Thoracic aorta (tissue), 2 donors: ENCODE measurements at regions not wholly inside any gene's neighbourhood (a gene's known extent, or its start where the extent isn't known, plus 50 kb on each side); places are given as distances from the start of the nearest gene placed in this dataset.

Experiments used
- ATAC-seq: fragments of 150-250 bp; one replicate; pipeline ENCODE4 v1.8.0; 2017; ENCODE audit warnings: low read depth; ENCODE audit not compliant: insufficient number of reproducible peaks, low FRiP score
- DNase-seq: peaks from one replicate; pipeline ENCODE4 v3.0.0-alpha.2; 2020; ENCODE audit warnings: low spot score
- H3K27ac ChIP-seq, 2 donors: fragments of 200-600 bp; sonication (generic); 1 replicate in 1 of 2; 2 replicates in 1 of 2; pipeline ENCODE4 v1.5.1; 2016; ENCODE audit warnings: mild to moderate bottlenecking in 2 of 2, moderate library complexity in 2 of 2
- H3K27me3 ChIP-seq: fragments of 200-600 bp; sonication (generic); replicated peaks from 2 replicates; pipeline ENCODE4 v1.6.0; 2016; ENCODE audit warnings: mild to moderate bottlenecking; ENCODE audit not compliant: insufficient read depth
- H3K36me3 ChIP-seq: fragments of 200-600 bp; sonication (generic); one replicate; pipeline ENCODE4 v1.5.1; 2016
- H3K4me1 ChIP-seq, 2 donors: fragments of 200-600 bp; sonication (generic); 1 replicate in 1 of 2; 2 replicates in 1 of 2; pipeline versions ENCODE4 v1.5.1 to v1.6.0; 2016; ENCODE audit warnings: low read depth in 2 of 2, mild to moderate bottlenecking in 1 of 2; ENCODE audit not compliant: control insufficient read depth in 1 of 2
- H3K4me3 ChIP-seq: fragments of 200-600 bp; sonication (generic); 2 replicates; pipeline ENCODE4 v1.5.1; 2016; ENCODE audit warnings: mild to moderate bottlenecking
- H3K9me3 ChIP-seq: fragments of 200-600 bp; sonication (generic); 2 replicates; pipeline ENCODE4 v1.5.1; 2016
- TF ChIP-seq, protein P1 (sequence below): fragments of 200-600 bp; sonication (generic); IDR thresholded peaks from one replicate; pipeline ENCODE4 v1.5.1; 2019; ENCODE audit warnings: antibody characterized with exemption

DNA sequence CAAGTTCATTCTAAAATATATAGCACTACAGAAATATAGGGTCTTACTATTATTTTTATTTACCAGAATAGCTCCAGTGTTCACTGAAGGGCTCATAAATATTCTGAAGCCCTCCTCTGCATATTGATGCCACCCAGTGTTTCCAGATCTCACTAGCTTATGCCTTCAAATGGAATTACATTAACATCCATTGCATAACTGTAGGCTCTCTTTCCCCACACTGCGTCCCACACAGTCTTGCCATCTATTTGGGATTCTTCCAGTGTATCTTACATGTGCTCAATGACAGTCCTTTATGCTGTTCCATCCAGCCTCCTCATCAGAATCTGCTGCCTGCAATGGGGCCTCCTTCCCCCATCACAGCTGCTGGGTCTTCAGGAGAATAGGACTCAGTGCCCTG, 137.2 kb downstream of the CYSLTR2 start:
- TF ChIP-seq, protein P1, sequence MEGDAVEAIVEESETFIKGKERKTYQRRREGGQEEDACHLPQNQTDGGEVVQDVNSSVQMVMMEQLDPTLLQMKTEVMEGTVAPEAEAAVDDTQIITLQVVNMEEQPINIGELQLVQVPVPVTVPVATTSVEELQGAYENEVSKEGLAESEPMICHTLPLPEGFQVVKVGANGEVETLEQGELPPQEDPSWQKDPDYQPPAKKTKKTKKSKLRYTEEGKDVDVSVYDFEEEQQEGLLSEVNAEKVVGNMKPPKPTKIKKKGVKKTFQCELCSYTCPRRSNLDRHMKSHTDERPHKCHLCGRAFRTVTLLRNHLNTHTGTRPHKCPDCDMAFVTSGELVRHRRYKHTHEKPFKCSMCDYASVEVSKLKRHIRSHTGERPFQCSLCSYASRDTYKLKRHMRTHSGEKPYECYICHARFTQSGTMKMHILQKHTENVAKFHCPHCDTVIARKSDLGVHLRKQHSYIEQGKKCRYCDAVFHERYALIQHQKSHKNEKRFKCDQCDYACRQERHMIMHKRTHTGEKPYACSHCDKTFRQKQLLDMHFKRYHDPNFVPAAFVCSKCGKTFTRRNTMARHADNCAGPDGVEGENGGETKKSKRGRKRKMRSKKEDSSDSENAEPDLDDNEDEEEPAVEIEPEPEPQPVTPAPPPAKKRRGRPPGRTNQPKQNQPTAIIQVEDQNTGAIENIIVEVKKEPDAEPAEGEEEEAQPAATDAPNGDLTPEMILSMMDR = no peak
- no peak for ATAC-seq
- Histone ChIP-seq H3K36me3 (no peaks in the 10 kb centered on the region), H3K4me3 (no peak overlapping the region), H3K9me3 (no peaks in the 10 kb centered on the region), H3K4me1 (no peaks in the 10 kb centered on the region), H3K27me3 (no peaks in the 10 kb centered on the region), H3K27ac (no peak overlapping the region)
- no peak for DNase-seq

DNA sequence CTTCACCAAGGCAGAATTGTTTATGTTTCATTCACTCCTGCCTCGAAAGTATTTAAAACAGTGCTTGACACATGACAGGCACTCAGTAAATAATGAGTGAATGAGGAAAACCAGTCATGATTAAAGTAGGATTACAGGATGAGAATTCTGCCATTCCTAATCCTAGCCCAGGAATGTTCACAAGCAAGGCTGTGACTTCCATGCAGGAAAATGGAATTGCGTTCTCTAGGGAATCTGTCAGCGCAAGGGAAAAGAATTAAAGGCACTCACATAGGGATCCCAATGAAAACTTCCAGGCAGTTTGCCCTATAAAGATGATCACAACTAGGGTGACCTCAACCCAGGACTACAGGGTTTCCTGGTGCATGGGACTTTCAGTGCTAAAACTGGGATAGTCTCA, 143.4 kb downstream of the CYSLTR2 start:
- Histone ChIP-seq H3K4me1 (no peaks in the 10 kb centered on the region), H3K27ac (no peak overlapping the region), H3K9me3 (no peaks in the 10 kb centered on the region), H3K27me3 (no peaks in the 10 kb centered on the region), H3K4me3 (no peak overlapping the region), H3K36me3 (no peaks in the 10 kb centered on the region)
- ATAC-seq (no peak), DNase-seq (no peak)
- TF ChIP-seq, protein P1 = no peak

DNA sequence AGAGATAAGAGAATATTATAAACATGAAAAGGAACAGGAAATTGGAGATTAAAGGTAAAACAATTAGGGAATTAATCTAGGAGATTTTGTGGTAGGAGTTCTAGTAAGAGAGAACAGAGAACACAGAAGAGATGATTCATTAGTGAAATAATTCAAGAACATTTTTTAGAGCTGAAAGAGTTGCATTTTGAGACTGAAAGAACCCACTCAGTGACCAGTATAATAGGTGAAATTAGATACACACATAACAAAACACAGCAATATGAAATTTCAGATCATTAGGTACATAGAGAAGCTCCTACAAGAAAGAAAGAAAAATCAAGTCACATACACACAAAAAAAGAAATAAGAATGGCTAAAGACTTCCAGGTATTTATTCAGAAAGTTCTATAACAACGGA, 144.0 kb downstream of the CYSLTR2 start:
- Histone ChIP-seq H3K27ac (no peak overlapping the region), H3K27me3 (no peaks in the 10 kb centered on the region), H3K36me3 (no peaks in the 10 kb centered on the region), H3K4me3 (no peak overlapping the region), H3K9me3 (no peaks in the 10 kb centered on the region), H3K4me1 (no peaks in the 10 kb centered on the region)
- ATAC-seq (no peak), DNase-seq (no peak)
- TF ChIP-seq, protein P1 = no peak

DNA sequence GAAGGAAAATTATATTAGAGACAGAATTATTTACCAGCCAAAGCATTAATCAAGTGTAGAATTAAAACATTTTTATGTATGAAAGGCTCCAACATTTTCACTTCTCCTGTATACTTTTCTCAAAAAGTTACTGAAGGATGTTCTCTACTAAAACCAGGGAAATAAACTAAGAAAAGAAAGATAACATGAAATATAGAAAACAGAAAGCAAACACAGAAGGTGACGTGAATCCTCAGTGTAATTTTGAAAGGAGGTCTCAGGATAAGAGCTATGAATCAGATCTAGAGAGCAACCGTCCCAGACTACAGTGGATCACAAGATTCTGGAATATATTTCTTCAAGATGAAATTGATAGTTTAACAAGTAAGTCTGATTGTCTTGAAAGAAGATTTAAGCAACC, 144.5 kb downstream of the CYSLTR2 start:
- no peaks in the 10 kb centered on the region for H3K9me3 ChIP-seq
- ATAC-seq (no peak), DNase-seq (no peak)
- no peak overlapping the region for H3K4me3 ChIP-seq
- H3K4me1 ChIP-seq = no peaks in the 10 kb centered on the region
- no peak overlapping the region for H3K27ac ChIP-seq
- TF ChIP-seq, protein P1 = no peak
- H3K36me3 ChIP-seq = no peaks in the 10 kb centered on the region
- no peaks in the 10 kb centered on the region for H3K27me3 ChIP-seq

DNA sequence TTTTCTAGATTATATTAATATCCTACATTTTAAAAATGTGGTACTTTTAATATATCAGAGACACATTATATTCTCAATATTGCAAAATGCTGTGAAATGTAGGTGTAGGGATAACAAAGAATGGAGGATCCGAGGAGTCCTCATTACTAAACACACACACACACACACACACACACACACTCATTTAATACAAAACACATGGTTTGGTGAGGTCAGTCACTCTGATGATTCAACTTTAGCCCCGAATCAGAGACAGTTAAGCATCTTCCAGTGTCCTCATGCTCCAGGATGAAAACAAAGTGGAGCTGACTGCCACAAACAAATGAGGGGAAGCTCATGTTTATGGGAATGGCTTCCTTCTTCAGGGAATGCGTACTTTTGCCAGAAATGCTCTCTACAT, 147.5 kb downstream of the CYSLTR2 start:
- TF ChIP-seq, protein P1 = no peak
- no peaks in the 10 kb centered on the region for H3K9me3 ChIP-seq
- DNase-seq = no peak
- no peak overlapping the region for H3K27ac ChIP-seq
- H3K4me1 ChIP-seq = no peaks in the 10 kb centered on the region
- H3K4me3 ChIP-seq = no peak overlapping the region
- no peaks in the 10 kb centered on the region for H3K36me3 ChIP-seq
- H3K27me3 ChIP-seq = no peaks in the 10 kb centered on the region
- no peak for ATAC-seq
